HG02623 (cell line): ENCODE measurements at regions not wholly inside any gene's neighbourhood (a gene's known extent, or its start where the extent isn't known, plus 50 kb on each side); places are given as distances from the start of the nearest gene placed in this dataset.
"Not testable (repeated sequence)": the region's sequence is repeated elsewhere in the genome, so short reads cannot be mapped to it uniquely, and the experiment has no call there.

Source experiments
- ATAC-seq: cut with Tn5 transposase; IDR thresholded peaks from one replicate; pipeline ENCODE4 v1.9.1; 2021; ENCODE audit warnings: moderate library complexity; ENCODE audit not compliant: unreplicated experiment

DNA sequence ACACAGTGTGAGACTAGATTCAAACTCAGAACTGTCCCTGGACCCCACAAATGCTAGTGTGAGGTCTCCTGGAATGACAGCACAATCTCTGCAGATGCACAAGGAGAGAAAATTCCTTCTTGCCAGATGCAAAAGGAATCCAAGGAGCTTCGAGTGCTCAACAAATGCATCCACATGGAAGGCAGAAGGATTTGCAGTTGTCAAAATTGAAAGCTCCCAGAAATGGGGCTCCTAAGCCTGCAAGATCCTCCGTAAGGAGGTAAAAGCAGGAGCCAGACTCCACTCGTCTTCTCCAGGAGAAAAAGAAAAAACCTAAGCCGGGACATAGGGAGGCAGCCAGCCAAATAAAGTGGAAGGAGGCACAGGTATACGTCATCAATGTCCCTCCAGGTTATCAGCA, 355.0 kb upstream of the KLHL29 start:
- no peak for ATAC-seq

DNA sequence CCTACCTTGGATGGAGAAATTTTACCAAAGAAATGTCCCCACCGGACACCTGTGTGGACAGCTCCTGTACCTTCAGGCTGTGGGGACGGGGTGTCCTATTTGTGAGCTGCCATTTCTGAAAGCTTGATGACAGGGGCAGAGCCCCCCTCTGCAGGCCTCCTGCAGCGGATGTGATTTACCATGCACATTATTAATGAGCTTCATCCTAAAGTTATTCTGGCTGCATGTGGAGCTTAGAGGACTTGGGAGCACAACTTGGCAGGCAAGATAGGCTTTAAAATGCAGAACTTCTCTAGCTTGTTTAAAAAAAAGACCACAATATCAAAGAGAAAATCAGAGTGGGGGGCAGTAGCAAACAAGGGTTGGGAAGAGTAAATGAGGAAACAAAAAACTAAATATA, 350.0 kb upstream of the KLHL29 start:
- no peak for ATAC-seq

DNA sequence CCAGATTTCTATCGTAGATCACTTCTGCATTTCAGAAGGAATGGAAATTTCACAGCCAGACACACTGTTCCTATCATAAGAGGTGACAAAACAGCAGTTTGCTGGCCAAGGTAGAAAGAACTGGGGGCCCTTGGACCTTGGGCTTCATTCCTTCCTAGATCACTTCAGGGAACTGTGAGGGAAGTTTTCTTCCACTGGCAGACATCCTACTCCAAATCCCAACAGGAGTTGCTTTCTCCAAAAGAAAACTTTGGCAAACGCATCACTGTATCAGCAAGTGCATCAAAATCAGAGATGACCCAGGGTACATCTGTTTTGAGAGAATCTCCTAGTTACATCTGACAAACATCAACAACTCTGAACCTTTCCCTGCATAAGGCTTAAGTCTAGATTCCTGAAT, 348.4 kb upstream of the KLHL29 start:
- no peak for ATAC-seq

GRCh38 chr2:23037596-23037995, 347.4 kb upstream of the KLHL29 start:
- no peak for ATAC-seq

DNA sequence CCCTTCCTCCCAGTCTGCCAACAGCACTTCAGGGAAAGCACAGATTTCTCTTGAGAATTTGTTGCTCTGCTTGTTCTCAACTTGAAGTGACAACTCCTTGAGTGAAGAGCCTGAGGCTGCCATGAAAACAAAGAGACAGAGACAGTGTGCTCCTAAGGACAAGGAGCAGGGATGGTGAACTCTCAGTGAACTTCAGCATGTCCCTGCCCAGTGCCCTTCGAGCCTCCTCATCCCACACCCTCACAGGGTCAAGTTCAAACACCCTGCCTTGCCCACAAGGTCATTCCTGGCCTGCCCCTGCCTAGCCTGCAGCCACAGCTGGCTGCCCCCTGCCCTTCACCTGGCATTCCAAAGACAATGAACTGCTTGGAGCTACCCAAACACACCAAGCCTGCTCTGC, 343.5 kb upstream of the KLHL29 start:
- ATAC-seq = no peak

DNA sequence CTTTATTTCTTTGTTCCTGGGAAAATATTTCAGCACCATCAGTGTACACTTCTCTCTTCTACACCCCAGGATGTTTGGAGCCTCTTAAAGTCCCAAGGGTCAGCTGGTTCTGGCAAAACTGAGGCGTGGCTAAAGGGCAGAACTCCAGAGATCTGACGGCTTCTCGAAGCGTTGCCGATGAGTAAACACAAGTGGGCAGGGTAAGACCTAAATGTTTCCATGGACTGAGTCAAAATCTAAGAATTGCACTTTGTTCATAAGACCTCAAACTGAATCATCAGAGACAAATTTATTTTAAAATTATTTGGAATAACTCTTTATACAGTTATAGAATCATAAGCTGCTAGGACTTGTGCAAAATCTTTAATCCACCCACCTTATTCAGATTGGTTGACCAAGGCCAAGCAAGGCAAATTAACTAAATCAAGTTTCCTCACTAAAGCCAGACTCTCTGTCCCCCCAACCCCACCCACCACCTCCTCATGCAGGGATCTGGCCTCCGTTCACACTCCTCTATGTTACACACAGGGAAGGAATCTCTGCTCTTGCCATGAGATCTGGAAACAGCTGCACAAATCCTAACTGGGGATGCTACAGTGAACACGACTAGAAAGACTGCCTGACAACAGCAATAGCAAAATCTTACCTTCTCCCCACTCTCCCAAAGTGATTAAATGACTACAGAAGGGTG, 342.6 kb upstream of the KLHL29 start:
- ATAC-seq = no peak

DNA sequence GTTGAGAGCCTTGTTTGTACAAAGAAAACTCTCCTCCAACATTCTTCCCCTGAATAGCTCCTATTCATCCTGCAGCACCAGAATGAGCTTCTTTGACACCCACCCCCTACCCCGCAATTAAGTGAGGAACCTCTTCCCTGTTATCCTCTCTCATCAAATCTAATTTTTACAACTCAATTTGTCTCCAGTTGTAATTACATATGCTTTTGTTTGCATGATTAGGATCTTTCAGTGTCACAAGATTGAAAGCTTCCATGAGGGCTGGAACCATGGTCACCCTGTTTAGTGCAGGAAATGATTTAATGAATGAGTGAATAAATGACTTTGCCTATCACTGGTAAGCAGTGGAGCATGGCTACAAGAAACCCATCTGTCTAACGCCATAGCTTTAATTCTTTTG, 334.6 kb upstream of the KLHL29 start:
- no peak for ATAC-seq

GRCh38 chr2:23053601-23054000, 331.4 kb upstream of the KLHL29 start:
- ATAC-seq = no peak

- ATAC-seq = no peak
Observed at GRCh38 chr2:23055251-23055650, 329.7 kb upstream of the KLHL29 start.

DNA sequence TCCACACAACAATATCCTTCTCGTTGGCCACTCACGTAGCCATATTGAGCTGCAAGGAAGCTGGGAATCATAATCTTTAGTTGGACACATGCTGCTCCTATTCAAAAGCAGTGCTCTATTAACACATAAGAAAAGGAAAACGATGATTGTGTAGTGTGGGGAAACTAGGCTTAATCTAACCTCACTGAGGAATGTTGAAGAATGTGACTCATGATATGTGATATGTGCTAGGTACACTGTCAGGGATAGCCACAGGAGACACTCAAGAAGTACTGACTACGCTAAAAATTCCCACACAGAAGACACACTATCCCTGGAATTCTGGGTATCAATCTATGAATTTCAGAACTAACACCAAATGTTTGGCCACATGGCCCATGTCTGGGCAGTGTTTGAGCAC, 328.1 kb upstream of the KLHL29 start:
- not testable (repeated sequence) for ATAC-seq

- no peak for ATAC-seq
Observed at GRCh38 chr2:23058435-23058834, 326.5 kb upstream of the KLHL29 start.

GRCh38 chr2:23065210-23065609, 319.8 kb upstream of the KLHL29 start:
- ATAC-seq = no peak

DNA sequence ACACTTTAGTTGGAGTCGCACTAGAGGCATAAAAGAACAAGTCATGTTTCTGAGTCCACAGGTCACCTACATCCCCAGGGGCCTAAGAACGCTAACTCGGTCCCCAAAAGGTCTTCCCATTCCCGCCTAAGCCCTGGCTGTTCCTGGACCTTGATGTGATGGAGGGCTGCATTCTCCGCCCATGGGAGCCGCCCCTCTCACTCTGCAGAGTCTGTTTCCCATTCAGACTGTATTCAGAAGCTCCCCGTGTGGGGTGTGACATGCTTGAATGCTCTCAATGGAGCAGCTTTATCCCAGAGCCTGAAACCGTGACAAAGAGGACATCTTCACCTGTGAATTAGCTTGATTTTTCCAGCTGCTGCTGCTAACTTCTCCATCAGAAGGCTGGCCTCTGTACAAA, 319.0 kb upstream of the KLHL29 start:
- no peak for ATAC-seq

- ATAC-seq = no peak
Observed at GRCh38 chr2:23066686-23067085, 318.3 kb upstream of the KLHL29 start.

DNA sequence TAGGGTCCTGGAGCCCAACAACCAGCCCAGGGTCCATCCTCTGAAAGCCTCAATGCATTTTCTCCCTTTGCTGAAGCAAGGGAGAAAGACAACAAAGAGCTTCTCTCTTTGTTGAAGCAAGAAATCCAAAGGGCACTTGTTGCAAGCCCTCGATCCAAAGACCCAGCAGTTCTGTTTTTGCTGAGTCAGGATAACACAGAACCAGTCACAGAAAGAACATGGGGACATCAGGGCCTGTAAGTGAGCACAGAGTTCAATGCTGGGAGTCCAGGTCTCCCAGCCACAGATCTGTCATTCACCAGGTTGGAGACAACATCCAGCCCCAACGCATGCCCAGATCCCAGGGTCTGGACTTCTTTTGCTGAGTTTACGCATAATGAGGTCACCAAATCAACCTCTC, 315.8 kb upstream of the KLHL29 start:
- no peak for ATAC-seq

DNA sequence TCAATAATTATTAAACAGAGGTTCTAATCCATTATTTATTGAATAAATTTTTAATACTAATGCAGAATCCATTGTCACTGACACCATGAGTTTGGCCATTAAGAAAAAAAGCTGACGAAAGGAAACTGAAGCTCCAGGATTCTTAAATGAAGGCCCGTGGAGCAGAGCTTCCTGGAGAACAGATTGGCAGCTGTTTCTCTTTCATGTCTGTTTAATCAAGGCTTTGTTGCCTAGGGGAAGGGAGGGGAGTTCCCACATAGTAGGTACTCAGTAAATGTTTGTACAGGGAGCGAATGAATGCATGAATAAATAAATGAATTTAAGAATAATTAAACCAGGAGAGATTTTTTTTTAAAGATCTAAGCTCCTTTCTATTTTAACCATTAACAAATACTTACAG, 315.1 kb upstream of the KLHL29 start:
- ATAC-seq = no peak

DNA sequence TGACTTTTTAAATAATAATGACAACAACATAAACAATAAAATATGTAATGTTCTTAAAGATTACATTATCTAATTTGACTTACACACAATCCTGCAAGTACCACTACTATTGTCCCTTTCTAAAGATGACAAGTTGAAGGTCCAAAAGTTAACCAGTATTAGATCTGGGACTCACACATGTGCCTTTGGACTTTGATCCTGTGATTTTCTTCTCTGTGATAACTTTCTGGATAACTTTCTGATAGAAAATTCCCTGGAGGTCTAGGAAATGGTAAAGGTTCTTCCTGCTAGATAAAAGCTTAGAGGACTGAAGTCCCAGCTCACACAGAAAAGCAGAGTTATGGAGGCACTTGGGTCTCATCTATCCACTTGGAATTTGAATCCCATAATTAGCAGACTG, 311.9 kb upstream of the KLHL29 start:
- ATAC-seq = no peak

- no peak for ATAC-seq
Observed at GRCh38 chr2:23073671-23074070, 311.3 kb upstream of the KLHL29 start.

DNA sequence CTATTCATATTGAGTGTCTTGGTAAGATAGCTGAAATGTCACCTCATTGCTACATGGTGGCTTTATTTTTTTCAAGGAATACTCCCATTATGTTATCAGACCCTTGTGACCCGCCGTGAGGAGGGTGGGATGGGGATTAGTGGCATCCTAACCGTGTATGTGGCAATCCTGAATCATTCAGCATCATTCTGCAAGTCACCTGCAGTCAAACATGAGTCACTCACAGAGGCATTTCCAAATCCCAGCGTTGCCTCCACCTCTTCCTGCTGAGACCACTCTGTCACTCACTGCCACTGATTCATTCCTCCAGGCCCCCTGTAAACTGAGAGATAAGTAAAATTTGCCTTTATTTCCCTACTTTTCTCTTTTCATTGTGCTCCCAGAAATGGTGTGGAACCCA, 307.4 kb upstream of the KLHL29 start:
- ATAC-seq = no peak

GRCh38 chr2:23078784-23079434, 306.1 kb upstream of the KLHL29 start:
- no peak for ATAC-seq

DNA sequence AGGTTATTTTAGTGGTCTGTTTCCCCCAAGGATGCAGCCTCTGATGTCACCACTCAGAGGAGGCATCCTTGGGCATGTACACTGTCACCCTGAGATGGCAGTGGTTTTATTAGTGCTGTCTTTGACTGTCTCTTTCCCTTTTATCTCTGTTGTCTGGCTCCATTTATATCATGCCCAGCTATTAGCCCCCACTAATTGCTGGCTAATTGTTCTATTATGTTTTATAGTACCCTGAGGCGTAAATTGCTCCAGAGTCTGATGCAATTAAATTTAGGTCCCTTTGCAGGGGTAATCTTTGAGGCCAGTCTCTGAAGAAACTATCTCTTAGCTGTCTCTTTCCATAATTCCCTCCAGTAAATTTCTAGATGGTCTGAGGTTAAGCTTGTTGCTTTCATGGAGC, 301.0 kb upstream of the KLHL29 start:
- ATAC-seq = no peak

GRCh38 chr2:23091019-23091418, 294.0 kb upstream of the KLHL29 start:
- ATAC-seq = no peak

GRCh38 chr2:23091900-23092299, 293.1 kb upstream of the KLHL29 start:
- ATAC-seq = no peak
